EL (cell line): ENCODE measurements at regions not wholly inside any gene's neighbourhood (a gene's known extent, or its start where the extent isn't known, plus 50 kb on each side); places are given as distances from the start of the nearest gene placed in this dataset.

Experiments
- DNase-seq: peaks from one replicate; pipeline ENCODE4 v3.0.0-alpha.2; 2016

GRCh38 chr16:51569203-51569931, 418.3 kb upstream of the SALL1 start:
- DNase-seq: peak; percentile 28

GRCh38 chr16:51567911-51568310, 416.8 kb upstream of the SALL1 start:
- no peak for DNase-seq

GRCh38 chr16:51565184-51565583, 414.1 kb upstream of the SALL1 start:
- no peak for DNase-seq

GRCh38 chr16:51562891-51563290, 411.8 kb upstream of the SALL1 start:
- DNase-seq: no peak

- DNase-seq: no peak
These were observed 408.8 kb upstream of the SALL1 start for GRCh38 chr16:51559901-51560300.

GRCh38 chr16:51557670-51558069, 406.6 kb upstream of the SALL1 start:
- DNase-seq: no peak

GRCh38 chr16:51556694-51557340, 405.7 kb upstream of the SALL1 start:
- peak; percentile 92 for DNase-seq

GRCh38 chr16:51553910-51554309, 402.8 kb upstream of the SALL1 start:
- DNase-seq: no peak

- no peak for DNase-seq
These were observed 402.2 kb upstream of the SALL1 start for GRCh38 chr16:51553314-51553713.

- DNase-seq: no peak
These were observed 399.8 kb upstream of the SALL1 start for GRCh38 chr16:51550800-51551347.

GRCh38 chr16:51549836-51550235, 398.8 kb upstream of the SALL1 start:
- DNase-seq: no peak

GRCh38 chr16:51545951-51546350, 394.9 kb upstream of the SALL1 start:
- no peak for DNase-seq

- DNase-seq: no peak
These were observed 393.9 kb upstream of the SALL1 start for GRCh38 chr16:51544851-51545467.

GRCh38 chr16:51543971-51544370, 392.9 kb upstream of the SALL1 start:
- DNase-seq: no peak

- DNase-seq: no peak
These were observed 392.1 kb upstream of the SALL1 start for GRCh38 chr16:51542981-51543815.

- DNase-seq: peak; percentile 20
These were observed 389.2 kb upstream of the SALL1 start for GRCh38 chr16:51540259-51540658.

- peak; percentile 90 for DNase-seq
These were observed 387.8 kb upstream of the SALL1 start for GRCh38 chr16:51538707-51539498.

- no peak for DNase-seq
These were observed 384.5 kb upstream of the SALL1 start for GRCh38 chr16:51535591-51535990.

GRCh38 chr16:51532551-51532950, 381.5 kb upstream of the SALL1 start:
- DNase-seq: no peak

GRCh38 chr16:51531271-51531670, 380.2 kb upstream of the SALL1 start:
- no peak for DNase-seq

GRCh38 chr16:51527349-51527748, 376.3 kb upstream of the SALL1 start:
- no peak for DNase-seq

- no peak for DNase-seq
These were observed 375.6 kb upstream of the SALL1 start for GRCh38 chr16:51526621-51527020.
